ENCODE measurements at regions not wholly inside any gene's neighbourhood (a gene's known extent, or its start where the extent isn't known, plus 50 kb on each side); places are given as distances from the start of the nearest gene placed in this dataset.
"Not testable (repeated sequence)": the region's sequence is repeated elsewhere in the genome, so short reads cannot be mapped to it uniquely, and the experiment has no call there.

GRCh38 chr1:239106689-239107088, 279.7 kb upstream of the CHRM3 start:
- not testable (repeated sequence) for DNase-seq

DNA sequence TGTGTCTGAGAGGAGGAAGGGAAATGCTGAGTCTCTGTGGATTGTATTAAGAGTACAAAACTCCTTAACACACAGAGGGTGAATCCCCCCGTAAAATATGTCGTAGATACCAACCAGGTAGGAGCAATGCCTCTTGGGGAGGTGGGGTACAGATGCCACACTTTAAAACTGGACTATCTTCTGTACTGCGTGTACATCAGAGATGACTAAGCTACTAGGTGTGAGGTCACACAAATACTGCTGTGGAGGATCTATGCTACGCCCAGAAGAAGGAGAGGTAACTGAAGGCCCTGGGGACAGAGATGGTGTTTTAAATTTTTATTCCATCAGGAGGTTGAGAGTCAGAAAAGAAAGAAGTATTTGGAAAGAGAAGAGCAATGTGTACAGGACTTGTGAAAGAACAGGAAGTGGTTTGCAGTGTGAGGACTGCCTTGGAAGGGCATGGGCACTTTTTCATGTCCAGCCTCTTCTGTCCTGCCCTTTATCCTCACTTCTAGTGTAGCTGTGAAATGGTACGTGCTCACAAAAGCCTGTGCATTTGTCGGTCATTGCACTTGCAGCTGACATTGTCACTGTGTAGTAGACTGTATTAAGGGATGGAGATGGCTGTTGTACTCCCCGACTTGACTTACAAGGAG, 287.8 kb upstream of the CHRM3 start:
- no peak for DNase-seq

GRCh38 chr1:239091537-239091936, 294.8 kb upstream of the CHRM3 start:
- DNase-seq: no peak

- no peak for DNase-seq
Measured at GRCh38 chr1:239084459-239085080, 301.8 kb upstream of the CHRM3 start.

DNA sequence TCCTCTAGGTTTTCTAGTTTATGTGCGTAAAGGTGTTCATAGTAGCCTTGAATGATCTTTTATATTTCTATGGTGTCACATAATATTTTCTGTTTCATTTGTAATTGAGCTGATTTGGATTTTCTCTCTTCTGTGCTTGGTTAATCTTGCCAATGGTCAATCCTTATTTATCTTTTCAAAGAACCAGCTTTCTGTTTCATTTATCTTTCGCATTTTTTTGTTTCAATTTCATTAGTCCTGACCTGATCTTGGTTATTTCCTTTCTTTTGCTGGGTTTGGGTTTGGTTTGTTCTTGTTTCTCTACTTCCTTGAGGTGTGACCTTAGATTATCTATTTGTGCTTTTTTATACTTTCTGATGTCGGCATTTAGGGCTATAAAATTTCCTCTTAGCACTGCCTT, 304.4 kb upstream of the CHRM3 start:
- not testable (repeated sequence) for DNase-seq

DNA sequence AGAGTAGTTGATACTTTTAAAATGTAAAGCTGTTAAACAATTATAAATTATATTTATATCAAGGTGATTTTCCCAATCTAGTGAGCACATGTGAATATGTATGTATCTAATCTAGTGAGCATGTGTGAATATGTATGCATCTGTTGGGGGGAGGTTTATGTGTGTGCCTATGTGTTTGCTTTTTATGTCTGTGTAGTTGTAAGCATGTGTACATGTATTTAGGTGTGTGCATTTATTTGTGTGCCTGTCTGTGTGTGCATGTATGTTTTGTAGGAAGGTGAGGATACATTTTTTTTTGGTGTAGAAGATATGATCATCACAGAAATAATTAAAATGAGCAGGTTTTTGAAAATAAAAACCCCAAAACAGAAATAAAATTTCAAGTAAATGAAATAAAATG, 318.9 kb upstream of the CHRM3 start:
- DNase-seq: no peak

DNA sequence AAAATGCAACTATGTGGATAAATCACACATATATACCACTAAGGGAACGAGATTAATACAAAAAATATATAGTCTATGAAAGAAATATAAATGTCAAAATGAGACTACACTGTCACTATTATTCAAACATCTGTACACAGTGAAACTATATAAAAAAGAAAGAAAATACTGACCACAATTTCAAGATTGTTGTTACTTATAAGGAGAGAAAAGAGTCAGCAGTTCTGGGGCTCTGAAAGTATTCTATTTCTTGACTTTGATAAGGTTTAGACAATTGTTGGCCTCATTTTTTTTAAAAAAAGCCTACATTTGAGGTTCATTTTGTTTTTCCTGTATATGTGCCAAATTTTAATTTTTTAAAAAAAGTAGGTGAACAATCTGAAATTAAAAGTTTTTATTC, 319.3 kb upstream of the CHRM3 start:
- DNase-seq: no peak

- no peak for DNase-seq
Measured at GRCh38 chr1:239061770-239062169, 324.6 kb upstream of the CHRM3 start.

GRCh38 chr1:239058190-239058589, 328.2 kb upstream of the CHRM3 start:
- no peak for DNase-seq

- no peak for DNase-seq
Measured at GRCh38 chr1:239056940-239057339, 329.4 kb upstream of the CHRM3 start.

DNA sequence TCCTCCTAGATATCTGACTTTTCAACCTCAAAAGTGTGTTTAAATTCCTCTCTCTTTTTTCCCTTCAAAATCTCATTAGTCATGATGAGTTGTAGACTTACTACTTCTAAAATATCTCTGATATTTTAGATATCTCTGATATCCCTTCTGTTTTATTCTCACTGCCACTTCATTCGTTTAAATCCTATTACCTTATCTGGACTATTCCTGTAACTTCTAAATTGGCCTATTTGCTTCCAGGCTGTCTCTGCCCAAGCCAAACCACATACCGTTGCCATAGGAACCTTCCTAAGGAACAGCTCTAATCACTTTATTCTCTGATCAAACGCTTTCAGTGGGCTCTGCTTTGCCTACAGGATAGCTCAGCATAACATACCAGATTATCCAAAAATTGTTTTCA, 333.1 kb upstream of the CHRM3 start:
- DNase-seq: no peak

- no peak for DNase-seq
Measured at GRCh38 chr1:239049571-239049970, 336.8 kb upstream of the CHRM3 start.

GRCh38 chr1:239044829-239045228, 341.5 kb upstream of the CHRM3 start:
- no peak for DNase-seq

DNA sequence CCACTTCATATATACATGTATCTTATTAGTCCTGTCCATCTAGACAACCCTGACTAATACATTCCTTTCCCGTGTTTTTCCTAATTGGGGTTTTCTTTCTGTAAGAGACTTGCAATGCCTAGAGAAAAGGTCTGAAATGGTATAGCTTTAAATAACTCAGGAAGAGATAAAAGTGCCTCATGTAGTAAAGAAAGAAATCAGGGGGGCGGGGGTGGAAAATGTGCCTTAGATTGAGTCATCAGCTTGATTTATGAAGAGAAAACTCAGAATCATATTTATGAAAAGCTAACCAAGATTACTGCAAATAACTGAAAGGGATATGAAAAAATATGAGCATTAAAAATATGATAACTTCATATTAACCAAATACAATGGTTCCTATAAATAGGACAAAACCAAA, 345.8 kb upstream of the CHRM3 start:
- no peak for DNase-seq

DNA sequence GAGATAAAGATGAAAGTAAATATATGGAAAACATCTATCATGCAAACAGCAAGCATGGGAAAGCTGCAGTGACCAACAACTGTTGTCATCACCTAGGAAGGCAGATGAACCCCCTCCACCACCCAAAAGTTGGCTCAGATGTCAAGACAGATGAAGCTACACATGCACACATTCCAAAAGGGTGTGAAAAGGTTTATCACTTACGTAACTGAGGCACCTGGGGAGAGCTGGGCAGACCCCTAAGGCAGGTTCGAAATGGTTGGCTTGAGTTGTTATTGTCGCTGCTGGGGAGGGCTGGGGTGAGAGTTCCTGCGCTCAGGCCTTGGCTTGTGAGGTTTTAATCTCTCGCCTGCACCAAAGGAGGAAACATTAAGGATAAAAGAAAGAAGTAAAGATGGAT, 355.1 kb upstream of the CHRM3 start:
- no peak for DNase-seq

DNA sequence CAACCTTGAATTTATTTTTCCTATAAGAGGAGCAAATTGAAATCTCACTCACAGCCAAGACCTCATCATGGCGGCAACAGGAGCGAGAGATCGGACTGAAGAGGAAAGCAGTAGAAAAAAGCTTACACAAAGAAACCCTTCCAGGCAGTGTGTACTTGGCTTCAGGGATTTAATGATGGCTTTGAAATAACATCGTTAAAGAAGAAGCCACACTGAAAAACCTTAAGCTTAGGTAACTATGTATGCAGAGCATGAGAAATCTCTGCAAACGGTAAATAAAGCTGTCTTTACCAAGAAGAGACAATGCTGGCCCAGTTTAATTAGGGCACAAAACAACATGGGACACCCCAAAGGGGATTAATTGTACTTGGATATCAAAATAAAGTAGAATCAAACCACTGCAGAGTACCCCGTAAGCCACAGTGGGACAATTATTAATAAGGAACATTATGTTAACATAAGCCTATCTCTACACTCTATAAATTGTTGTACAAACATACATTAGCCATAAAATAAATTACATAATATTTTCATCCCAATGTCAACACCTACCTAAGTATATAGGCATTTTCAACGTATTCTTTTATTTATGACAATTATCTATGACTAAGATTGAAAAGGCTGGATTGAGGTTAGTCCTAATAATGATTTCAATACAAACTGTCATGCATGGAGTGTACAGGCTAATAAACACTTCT, 360.2 kb upstream of the CHRM3 start:
- DNase-seq: no peak

DNA sequence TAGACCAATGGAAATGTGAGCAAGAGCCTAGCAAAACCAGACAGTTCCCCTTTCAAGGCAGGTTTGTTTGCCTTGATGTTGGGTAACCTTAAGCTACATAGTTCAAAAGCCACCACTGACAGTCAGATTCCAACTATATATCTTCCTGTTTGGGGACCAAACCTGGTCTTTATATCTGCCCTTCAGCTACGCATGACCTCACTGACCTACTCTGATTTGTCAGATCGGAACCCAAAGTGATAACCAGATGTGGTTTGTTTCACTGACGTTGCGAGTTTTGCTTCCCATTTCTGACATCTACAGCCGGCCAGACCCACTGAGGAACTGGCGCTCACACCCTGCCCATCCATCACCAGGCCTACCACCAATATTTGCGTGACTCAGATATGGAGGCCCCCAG, 361.1 kb upstream of the CHRM3 start:
- DNase-seq: no peak

DNA sequence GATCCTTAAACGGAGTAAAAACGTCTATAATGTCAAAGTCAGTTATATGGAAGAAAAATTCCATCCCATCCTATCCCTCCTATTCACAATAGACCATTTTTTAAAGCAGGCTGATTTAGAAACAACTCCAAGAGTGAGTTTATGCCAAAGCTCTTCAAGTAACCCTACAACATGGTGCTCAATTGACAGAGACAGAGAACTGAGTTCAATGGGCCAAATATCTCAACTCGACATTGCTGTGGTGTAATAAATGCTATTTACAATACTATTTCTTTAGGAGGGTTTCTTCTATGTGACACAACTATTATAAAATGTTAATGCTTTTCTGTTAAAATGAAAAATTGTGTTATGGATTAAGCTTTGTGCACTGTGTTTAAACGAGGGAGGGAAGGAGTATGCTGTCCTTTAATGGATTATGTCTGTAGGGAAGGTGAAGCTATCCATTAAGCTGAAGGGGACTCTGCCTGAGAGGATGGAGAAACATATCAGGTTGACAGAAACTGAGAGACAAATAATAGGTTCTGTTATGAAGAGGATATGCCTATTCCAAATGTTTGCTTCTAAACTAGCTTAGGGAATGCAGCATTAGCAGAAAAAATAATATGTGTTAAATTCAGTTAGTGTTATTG, 362.5 kb upstream of the CHRM3 start:
- DNase-seq: no peak

- DNase-seq: no peak
Measured at GRCh38 chr1:239016337-239016736, 370.0 kb upstream of the CHRM3 start.

- no peak for DNase-seq
Measured at GRCh38 chr1:239011382-239011781, 375.0 kb upstream of the CHRM3 start.

DNA sequence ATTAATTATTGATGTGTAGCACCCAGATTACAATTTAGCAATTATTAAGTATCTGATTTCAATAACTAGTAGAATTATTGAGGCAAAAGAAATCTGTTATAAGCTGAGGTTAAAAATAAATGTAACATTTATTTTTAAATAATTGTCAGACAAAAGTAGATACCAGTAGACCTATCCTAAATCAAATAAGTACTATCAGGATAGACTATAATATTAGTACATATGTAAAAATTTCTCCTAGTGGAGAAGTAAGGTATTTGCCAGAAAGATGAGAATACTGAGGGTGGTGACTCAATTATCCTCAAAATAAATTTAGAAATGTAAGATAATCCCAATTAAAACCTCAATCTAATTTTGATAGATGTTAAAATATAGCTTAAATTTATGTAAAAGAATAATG, 377.8 kb upstream of the CHRM3 start:
- no peak for DNase-seq

DNA sequence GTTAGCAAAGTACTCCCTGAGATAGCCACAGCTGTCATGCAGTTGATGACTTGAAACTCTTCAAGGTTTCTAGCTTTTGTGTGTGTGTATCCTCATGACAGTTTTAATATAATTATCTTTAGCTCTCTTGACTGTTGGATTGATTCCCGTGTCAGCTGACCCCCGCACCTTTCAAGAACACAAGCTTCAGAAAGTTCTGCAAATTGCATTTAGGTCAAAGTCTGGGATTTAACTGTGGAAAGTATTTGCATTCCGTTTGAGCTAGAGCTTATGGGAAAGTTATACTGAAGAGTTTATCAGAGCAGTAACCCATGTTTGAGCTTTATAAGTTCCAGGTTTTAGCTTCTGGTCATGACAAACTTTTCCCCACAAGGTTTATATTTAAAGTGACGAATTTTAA, 380.1 kb upstream of the CHRM3 start:
- DNase-seq: no peak

DNA sequence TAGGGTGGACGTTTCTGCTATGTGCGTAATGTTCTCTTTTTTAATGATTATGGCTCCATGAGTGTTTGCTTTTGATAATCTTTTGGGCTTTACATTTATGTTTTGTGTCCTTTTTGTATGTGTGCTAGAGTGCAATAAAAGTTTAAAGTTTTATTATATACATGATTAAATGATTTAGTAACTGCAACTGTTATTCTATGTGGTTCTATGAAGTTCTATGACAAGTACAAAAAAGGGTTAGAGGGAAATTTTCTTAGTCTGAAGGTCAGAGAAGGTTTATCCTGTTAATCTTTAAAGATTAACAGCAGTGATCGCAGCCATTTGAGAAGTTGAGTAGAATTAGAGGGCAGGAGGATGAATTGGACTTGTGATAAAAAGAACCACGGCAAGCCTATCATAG, 386.4 kb upstream of the CHRM3 start:
- no peak for DNase-seq

DNA sequence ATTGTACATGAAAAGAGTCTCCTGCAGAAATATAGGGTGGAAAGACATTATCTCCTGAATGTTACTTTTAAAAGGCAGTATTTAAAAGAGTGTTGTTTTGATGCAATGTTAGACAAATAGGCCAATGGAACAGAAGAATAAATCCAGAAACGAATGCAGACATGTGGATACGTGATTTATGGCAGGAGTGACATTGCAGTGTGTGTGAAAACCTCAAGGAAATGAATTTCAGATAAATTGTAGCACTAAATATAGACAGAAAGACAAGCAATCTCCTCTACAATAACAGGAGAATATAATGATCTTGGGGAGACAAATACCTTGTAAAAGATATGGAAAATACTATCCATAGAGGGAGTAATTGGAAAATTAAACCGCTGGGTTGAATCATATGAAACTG, 387.8 kb upstream of the CHRM3 start:
- no peak for DNase-seq

Data from fibroblast of skin of back (primary cell).